ENCODE measurements at regions not wholly inside any gene's neighbourhood (a gene's known extent, or its start where the extent isn't known, plus 50 kb on each side); places are given as distances from the start of the nearest gene placed in this dataset.
"Not testable (repeated sequence)": the region's sequence is repeated elsewhere in the genome, so short reads cannot be mapped to it uniquely, and the experiment has no call there.

DNA sequence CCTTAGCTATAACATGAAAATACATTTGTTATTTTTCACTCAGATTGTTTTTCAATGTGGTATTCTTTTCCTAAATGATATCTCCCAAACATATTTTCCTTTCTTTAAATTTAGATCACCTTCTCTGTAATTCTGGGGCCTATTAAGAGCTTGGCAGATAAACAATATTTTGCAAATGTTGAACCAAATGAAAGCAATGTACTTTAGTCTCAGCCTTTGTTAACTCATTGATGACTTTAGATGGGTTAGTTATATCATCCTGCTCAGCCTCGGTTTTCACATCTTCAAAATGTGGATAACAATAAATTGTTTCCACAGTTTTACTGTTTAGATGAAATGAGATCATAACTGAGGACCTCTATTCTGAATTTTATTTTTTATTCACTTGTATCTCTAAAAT lies 1205.2 kb downstream of the SUCLG1 start:
- no peak for DNase-seq (ENCODE audit: low spot score)
- Histone ChIP-seq H3K4me3 (no peak overlapping the region), H3K27ac (no peak overlapping the region)
- TF ChIP-seq CTCF (IDR thresholded peaks at IDR 0.05): no peak

GRCh38 chr2:83251321-83251872 lies 1207.7 kb downstream of the SUCLG1 start:
- Histone ChIP-seq H3K4me3 (no peak overlapping the region), H3K27ac (no peak overlapping the region)
- no peak for DNase-seq (ENCODE audit: low spot score)
- TF ChIP-seq CTCF (IDR thresholded peaks at IDR 0.05): no peak

GRCh38 chr2:83245806-83246537 lies 1213.1 kb downstream of the SUCLG1 start:
- H3K4me3 ChIP-seq; DNase-seq (ENCODE audit: low spot score); H3K27ac ChIP-seq: not testable (repeated sequence)

GRCh38 chr2:83240611-83241010 lies 1218.5 kb downstream of the SUCLG1 start:
- H3K27ac ChIP-seq: no peak overlapping the region
- H3K4me3 ChIP-seq: no peak overlapping the region
- TF ChIP-seq CTCF (IDR thresholded peaks at IDR 0.05): no peak
- DNase-seq (ENCODE audit: low spot score): no peak

DNA sequence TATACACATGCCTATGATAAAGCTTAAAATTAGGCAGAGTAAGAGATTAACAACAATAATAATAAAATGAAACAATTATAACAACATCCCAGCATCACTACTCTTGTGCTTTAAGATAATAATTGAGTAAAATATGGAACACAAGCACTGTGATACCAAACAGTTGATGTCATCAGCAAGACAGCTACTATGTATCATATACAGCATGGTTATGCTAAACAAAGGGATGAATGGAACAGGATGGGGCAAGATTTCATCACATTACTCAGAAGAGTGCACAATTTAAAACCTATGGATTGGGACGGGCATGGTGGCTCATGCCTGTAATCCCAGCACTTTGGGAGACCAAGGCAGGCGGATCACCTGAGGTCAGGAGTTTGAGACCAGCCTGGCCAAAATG lies 1221.0 kb downstream of the SUCLG1 start:
- TF ChIP-seq CTCF (IDR thresholded peaks at IDR 0.05): no peak
- no peak for DNase-seq (ENCODE audit: low spot score)
- Histone ChIP-seq H3K27ac (no peak overlapping the region), H3K4me3 (no peak overlapping the region)

GRCh38 chr2:83234246-83234645 lies 1224.8 kb downstream of the SUCLG1 start:
- H3K27ac ChIP-seq: no peak overlapping the region
- no peak overlapping the region for H3K4me3 ChIP-seq
- TF ChIP-seq CTCF (IDR thresholded peaks at IDR 0.05): no peak
- no peak for DNase-seq (ENCODE audit: low spot score)

- TF ChIP-seq CTCF (IDR thresholded peaks at IDR 0.05): no peak
- no peak for DNase-seq (ENCODE audit: low spot score)
- no peak overlapping the region for H3K4me3 ChIP-seq
- H3K27ac ChIP-seq: no peak overlapping the region
These were observed 1225.3 kb downstream of the SUCLG1 start for GRCh38 chr2:83233781-83234180.

Measured in coronary artery (tissue), 2 donors.